Caco-2 (cell line): ENCODE measurements at regions not wholly inside any gene's neighbourhood (a gene's known extent, or its start where the extent isn't known, plus 50 kb on each side); places are given as distances from the start of the nearest gene placed in this dataset.

Experiments used
- BruUV-seq: library from RNA; stranded (reverse); fragments of 400-500 nt; replicated peaks from 2 replicates; lab custom pipeline; 2021; lab: Mats Ljungman, UMichigan
- CTCF ChIA-PET: fragments of 300-600 bp; sonication (Branson Sonifier 250); formaldehyde crosslinking; loops from one replicate; lab custom pipeline; 2022; ENCODE audit warnings: antibody characterized with exemption; lab: Charles Lee
- POLR2A ChIA-PET: fragments of 300-600 bp; sonication (Branson Sonifier 250); formaldehyde crosslinking; loops from one replicate; lab custom pipeline; 2022; ENCODE audit warnings: antibody characterized with exemption; lab: Charles Lee
- DNase-seq, 2 experiments: peaks; one replicate each; pipeline versions ENCODE4 v3.0.0 to v3.0.0-alpha.2; 2020 to 2022
- H3K27me3 ChIP-seq: replicated peaks from 2 replicates; pipeline ENCODE4 v1.6.0; 2011; ENCODE audit warnings: low read length; ENCODE audit not compliant: control insufficient read depth, insufficient read depth
- H3K36me3 ChIP-seq: 2 replicates; pipeline ENCODE4 v1.5.1; 2011; ENCODE audit warnings: low read length; ENCODE audit not compliant: control insufficient read depth, insufficient read depth
- H3K4me1 ChIP-seq: fragments of 250-450 bp; sonication (Bioruptor Pico); 2 replicates; pipeline ENCODE4 v1.5.1; 2020; ENCODE audit warnings: mild to moderate bottlenecking
- H3K4me3 ChIP-seq: 2 replicates; pipeline ENCODE4 v1.5.1; 2011; ENCODE audit warnings: low read depth, mild to moderate bottlenecking, control low read depth, low read length
- H3K9me3 ChIP-seq: fragments of 250-450 bp; sonication (Bioruptor Pico); 2 replicates; pipeline ENCODE4 v1.5.1; 2020; ENCODE audit warnings: mild to moderate bottlenecking, moderate library complexity
- H3K27ac Mint-ChIP-seq: one replicate; pipeline ENCODE4 v1.8.0; 2022; ENCODE audit warnings: mixed read lengths; ENCODE audit not compliant: unreplicated experiment
- H3K27me3 Mint-ChIP-seq: one replicate; pipeline ENCODE4 v1.8.0; 2022; ENCODE audit warnings: mixed read lengths; ENCODE audit not compliant: insufficient read depth, unreplicated experiment
- H3K36me3 Mint-ChIP-seq: one replicate; pipeline ENCODE4 v1.8.0; 2022; ENCODE audit warnings: mild to moderate bottlenecking, mixed read lengths; ENCODE audit not compliant: insufficient read depth, unreplicated experiment
- H3K4me1 Mint-ChIP-seq: one replicate; pipeline ENCODE4 v1.8.0; 2022; ENCODE audit warnings: low read depth, mixed read lengths; ENCODE audit not compliant: unreplicated experiment
- H3K4me3 Mint-ChIP-seq: one replicate; pipeline ENCODE4 v1.8.0; 2022; ENCODE audit warnings: mild to moderate bottlenecking, moderate library complexity, mixed read lengths; ENCODE audit not compliant: unreplicated experiment
- H3K9me3 Mint-ChIP-seq: one replicate; pipeline ENCODE4 v1.8.0; 2022; ENCODE audit warnings: mixed read lengths; ENCODE audit not compliant: unreplicated experiment
- CTCF ChIP-seq, 2 experiments: fragments of 200-600 bp in 1 of 2; IDR thresholded peaks; 1 replicate in 1 of 2; 2 replicates in 1 of 2; pipeline versions ENCODE4 v1.5.1 to v1.8.0; 2011 to 2022; ENCODE audit warnings: antibody characterized with exemption in 1 of 2, control low read depth in 1 of 2, inconsistent platforms in 1 of 2, low read depth in 1 of 2, low read length in 1 of 2, mild to moderate bottlenecking in 1 of 2, moderate library complexity in 1 of 2; ENCODE audit not compliant: insufficient read depth in 1 of 2, severe bottlenecking in 1 of 2, unreplicated experiment in 1 of 2
- intact Hi-C: fragments of 100-400 bp; cut with micrococcal nuclease; formaldehyde crosslinking; loops from one replicate; pipeline ENCODE4 v1.10.0; 2022; ENCODE audit not compliant: unreplicated experiment

GRCh38 chr6:6724539-6725467, 136.3 kb downstream of the LY86 start:
- H3K4me1 ChIP-seq, result peaks cover 22% of the 10 kb centered on the region
- no peaks in the 10 kb centered on the region for H3K9me3 ChIP-seq
- peak; percentile 55 to 80 for TF ChIP-seq CTCF (IDR thresholded peaks at IDR 0.05; ENCODE audit: insufficient read depth in 1 of 2, low read depth in 1 of 2, low read length in 1 of 2, severe bottlenecking in 1 of 2, unreplicated experiment in 1 of 2)
- no peaks in the 10 kb centered on the region for H3K27me3 ChIP-seq
- Mint-ChIP-seq H3K27ac (peak overlapping the region; percentile 85), H3K4me3 (peak overlapping the region; percentile 74), H3K27me3 (no peaks in the 10 kb centered on the region), H3K36me3 (no peaks in the 10 kb centered on the region), H3K9me3 (no peaks in the 10 kb centered on the region), H3K4me1 (peaks cover 30% of the 10 kb centered on the region)
- DNase-seq, result peak; percentile 75 to 76
- POLR2A ChIA-PET, result no interaction called here
- CTCF ChIA-PET, result interaction anchor here (0.8 to 1.7 kb wide), 3 partner anchors 28 to 517 kb away, joined by 4 to 6 read pairs (median 6); no protein-coding TSS in a partner anchor
- no TSS peak for BruUV-seq
- intact Hi-C loops, result loop anchor here (1.0 to 10.0 kb wide), 6 partner anchors 48 to 537 kb away; no protein-coding TSS in a partner anchor
- H3K4me3 ChIP-seq, result peak overlapping the region; percentile 34
- H3K36me3 ChIP-seq, result no peaks in the 10 kb centered on the region

- no peak for TF ChIP-seq CTCF (IDR thresholded peaks at IDR 0.05; ENCODE audit: insufficient read depth in 1 of 2, low read depth in 1 of 2, low read length in 1 of 2, severe bottlenecking in 1 of 2, unreplicated experiment in 1 of 2)
These were observed 137.1 kb downstream of the LY86 start for GRCh38 chr6:6725468-6726209.

More at GRCh38 chr6:6725468-6726209, 137.1 kb downstream of the LY86 start:
- H3K4me1 Mint-ChIP-seq, result peaks cover 30% of the 10 kb centered on the region
- peaks cover 22% of the 10 kb centered on the region for H3K4me1 ChIP-seq
- H3K27me3 ChIP-seq, result no peaks in the 10 kb centered on the region
- no peaks in the 10 kb centered on the region for H3K36me3 Mint-ChIP-seq
- DNase-seq, result no peak
- no peaks in the 10 kb centered on the region for H3K36me3 ChIP-seq
- H3K4me3 Mint-ChIP-seq, result peak overlapping the region; percentile 15
- CTCF ChIA-PET, result interaction anchor here (1.3 kb wide), 1 partner anchor 517 kb away, joined by 4 read pairs; no protein-coding TSS in a partner anchor
- H3K9me3 ChIP-seq, result no peaks in the 10 kb centered on the region
- H3K9me3 Mint-ChIP-seq, result no peaks in the 10 kb centered on the region
- peak overlapping the region; percentile 81 for H3K27ac Mint-ChIP-seq
- no peak overlapping the region for H3K4me3 ChIP-seq
- POLR2A ChIA-PET, result no interaction called here
- no TSS peak for BruUV-seq
- H3K27me3 Mint-ChIP-seq, result no peaks in the 10 kb centered on the region
- intact Hi-C loops, result loop anchor here (2.0 to 10.0 kb wide), 4 partner anchors 49 to 389 kb away; no protein-coding TSS in a partner anchor
